KBM-7 (cell line): ENCODE measurements at regions not wholly inside any gene's neighbourhood (a gene's known extent, or its start where the extent isn't known, plus 50 kb on each side); places are given as distances from the start of the nearest gene placed in this dataset.

Experiments used
- DNase-seq: peaks from one replicate; pipeline ENCODE4 v3.0.0-alpha.2; 2015
- in situ Hi-C: fragments of 300-500 bp; cut with MboI; formaldehyde crosslinking; loops from 2 replicates; pipeline ENCODE4 v1.14.3; 2020; ENCODE audit warnings: low sequenced_read_pairs, low pct_unique_long_range_greater_than_20kb, mixed read lengths

- in situ Hi-C loops: no loop called here
- no peak for DNase-seq
Observed at GRCh38 chr4:179766938-179767337, 2324.7 kb upstream of the AGA start.

- in situ Hi-C loops: no loop called here
- no peak for DNase-seq
Observed at GRCh38 chr4:179768996-179769395, 2326.8 kb upstream of the AGA start.

- in situ Hi-C loops: no loop called here
- no peak for DNase-seq
Observed at GRCh38 chr4:179797738-179798137, 2355.5 kb upstream of the AGA start.

- in situ Hi-C loops: no loop called here
- no peak for DNase-seq
Observed at GRCh38 chr4:179803857-179804256, 2361.6 kb upstream of the AGA start.

GRCh38 chr4:179804440-179804839 is 2362.2 kb upstream of the AGA start:
- in situ Hi-C loops: no loop called here
- DNase-seq: no peak

GRCh38 chr4:179817317-179817716 is 2375.1 kb upstream of the AGA start:
- DNase-seq: peak; percentile 14
- in situ Hi-C loops: no loop called here

- no peak for DNase-seq
- in situ Hi-C loops: no loop called here
Observed at GRCh38 chr4:179823342-179823741, 2381.1 kb upstream of the AGA start.

- in situ Hi-C loops: no loop called here
- no peak for DNase-seq
Observed at GRCh38 chr4:179831274-179831673, 2389.0 kb upstream of the AGA start.

GRCh38 chr4:179836179-179837075 is 2394.2 kb upstream of the AGA start:
- DNase-seq: peak; percentile 82
- in situ Hi-C loops: no loop called here

- in situ Hi-C loops: no loop called here
- no peak for DNase-seq
Observed at GRCh38 chr4:179843370-179843769, 2399.8 kb upstream of the TENM3 start.

GRCh38 chr4:179855469-179855868 is 2387.7 kb upstream of the TENM3 start:
- DNase-seq: no peak
- in situ Hi-C loops: no loop called here

- in situ Hi-C loops: no loop called here
- DNase-seq: no peak
Observed at GRCh38 chr4:179858221-179858620, 2385.0 kb upstream of the TENM3 start.

GRCh38 chr4:179867300-179867878 is 2375.8 kb upstream of the TENM3 start:
- in situ Hi-C loops: no loop called here
- DNase-seq: peak; percentile 84

- no peak for DNase-seq
- in situ Hi-C loops: no loop called here
Observed at GRCh38 chr4:179871726-179872125, 2371.5 kb upstream of the TENM3 start.

- DNase-seq: no peak
- in situ Hi-C loops: no loop called here
Observed at GRCh38 chr4:179872755-179873154, 2370.4 kb upstream of the TENM3 start.

- in situ Hi-C loops: no loop called here
- DNase-seq: no peak
Observed at GRCh38 chr4:179880756-179881155, 2362.4 kb upstream of the TENM3 start.

- DNase-seq: no peak
- in situ Hi-C loops: no loop called here
Observed at GRCh38 chr4:179894066-179894778, 2349.0 kb upstream of the TENM3 start.

GRCh38 chr4:179919587-179919986 is 2323.6 kb upstream of the TENM3 start:
- in situ Hi-C loops: no loop called here
- no peak for DNase-seq

GRCh38 chr4:179927473-179927872 is 2315.7 kb upstream of the TENM3 start:
- DNase-seq: no peak
- in situ Hi-C loops: no loop called here

- peak; percentile 23 for DNase-seq
- in situ Hi-C loops: no loop called here
Observed at GRCh38 chr4:179941911-179942310, 2301.3 kb upstream of the TENM3 start.
